Breast epithelium (tissue), 4 donors: ENCODE measurements at regions not wholly inside any gene's neighbourhood (a gene's known extent, or its start where the extent isn't known, plus 50 kb on each side); places are given as distances from the start of the nearest gene placed in this dataset.

Source experiments
- DNase-seq, 2 donors: peaks; one replicate each; pipeline ENCODE4 v3.0.0-alpha.2; 2019; ENCODE audit warnings: low spot score in 2 of 2
- H3K27ac ChIP-seq, 2 donors: fragments of 200-600 bp; sonication (generic) in 1 of 2; one replicate each; pipeline ENCODE4 v1.5.1; 2016 to 2019; ENCODE audit warnings: mild to moderate bottlenecking in 1 of 2
- H3K27me3 ChIP-seq, 2 donors: fragments of 200-600 bp; sonication (generic) in 1 of 2; one replicate each; pipeline versions ENCODE4 v1.5.1 to v1.6.0; 2017 to 2019; ENCODE audit warnings: control low read depth in 1 of 2, mild to moderate bottlenecking in 1 of 2
- H3K36me3 ChIP-seq: fragments of 200-600 bp; one replicate; pipeline ENCODE4 v1.5.1; 2019
- H3K4me1 ChIP-seq, 2 donors: fragments of 200-600 bp; sonication (generic); one replicate each; pipeline ENCODE4 v1.5.1; 2016 to 2019; ENCODE audit warnings: control low read depth in 1 of 2
- H3K4me3 ChIP-seq, 3 donors: fragments of 200-600 bp; sonication (generic); 1 replicate in 2 of 3; 2 replicates in 1 of 3; pipeline ENCODE4 v1.5.1; 2016 to 2019; ENCODE audit warnings: mild to moderate bottlenecking in 3 of 3, moderate library complexity in 2 of 3
- H3K9me3 ChIP-seq, 2 donors: fragments of 200-600 bp; sonication (generic) in 1 of 2; one replicate each; pipeline ENCODE4 v1.5.1; 2016 to 2019; ENCODE audit warnings: control low read depth in 1 of 2
- CTCF ChIP-seq, 3 donors: fragments of 450-650 bp; IDR thresholded peaks; one replicate each; pipeline ENCODE4 v1.5.1; 2016 to 2017; ENCODE audit warnings: antibody characterized with exemption in 3 of 3, mild to moderate bottlenecking in 3 of 3, moderate library complexity in 3 of 3
- POLR2A ChIP-seq: fragments of 450-650 bp; IDR thresholded peaks from one replicate; pipeline ENCODE4 v1.6.1; 2016; ENCODE audit warnings: antibody characterized with exemption, mild to moderate bottlenecking, moderate library complexity
- POLR2AphosphoS5 ChIP-seq, 3 donors: sonication (generic); formaldehyde crosslinking; IDR thresholded peaks; one replicate each; pipeline ENCODE4 v1.6.1; 2017; ENCODE audit warnings: antibody characterized with exemption in 3 of 3
- intact Hi-C: fragments of 100-400 bp; cut with DNase I; formaldehyde crosslinking; loops from one replicate; pipeline ENCODE4 v1.15.1; 2023; ENCODE audit warnings: low total_unique reads

GRCh38 chrX:134101636-134102035 lies 116.2 kb upstream of the GPC3 start:
- TF ChIP-seq POLR2A (no peak), CTCF (IDR thresholded peaks at IDR 0.05) (no peak), POLR2AphosphoS5 (IDR thresholded peaks at IDR 0.05) (no peak)
- H3K36me3 ChIP-seq: no peaks in the 10 kb centered on the region
- DNase-seq: no peak
- no peak overlapping the region for H3K27ac ChIP-seq
- H3K4me1 ChIP-seq: no peaks in the 10 kb centered on the region
- H3K9me3 ChIP-seq: peaks cover 0 to 9% of the 10 kb centered on the region in 2 donors
- no peak overlapping the region for H3K4me3 ChIP-seq
- intact Hi-C loops: no loop called here
- peaks cover 0 to 18% of the 10 kb centered on the region in 2 donors for H3K27me3 ChIP-seq

GRCh38 chrX:134115270-134115669 lies 121.7 kb upstream of the CCDC160 start:
- Histone ChIP-seq H3K9me3 (no peaks in the 10 kb centered on the region), H3K36me3 (no peaks in the 10 kb centered on the region), H3K4me3 (no peak overlapping the region), H3K27me3 (peaks cover 0 to 34% of the 10 kb centered on the region in 2 donors), H3K4me1 (no peaks in the 10 kb centered on the region), H3K27ac (no peak overlapping the region)
- intact Hi-C loops: loop anchor here (2.0 kb wide), 1 partner anchor 22 kb away; no protein-coding TSS in a partner anchor
- DNase-seq: no peak
- TF ChIP-seq CTCF (IDR thresholded peaks at IDR 0.05) (no peak), POLR2A (no peak), POLR2AphosphoS5 (IDR thresholded peaks at IDR 0.05) (no peak)

GRCh38 chrX:134137341-134137740 lies 99.6 kb upstream of the CCDC160 start:
- Histone ChIP-seq H3K9me3 (no peaks in the 10 kb centered on the region), H3K27me3 (peaks cover 0 to 62% of the 10 kb centered on the region in 2 donors), H3K36me3 (no peaks in the 10 kb centered on the region), H3K4me1 (no peaks in the 10 kb centered on the region), H3K4me3 (no peak overlapping the region), H3K27ac (no peak overlapping the region)
- TF ChIP-seq POLR2AphosphoS5 (IDR thresholded peaks at IDR 0.05) (no peak), CTCF (IDR thresholded peaks at IDR 0.05) (no peak), POLR2A (no peak)
- DNase-seq: no peak
- intact Hi-C loops: loop anchor here (2.0 kb wide), 1 partner anchor 23 kb away; no protein-coding TSS in a partner anchor

- DNase-seq: no peak
- Histone ChIP-seq H3K27me3 (peaks cover 0 to 55% of the 10 kb centered on the region in 2 donors), H3K4me3 (no peak overlapping the region), H3K27ac (no peak overlapping the region), H3K4me1 (no peaks in the 10 kb centered on the region), H3K36me3 (no peaks in the 10 kb centered on the region), H3K9me3 (no peaks in the 10 kb centered on the region)
- intact Hi-C loops: no loop called here
- no peak for TF ChIP-seq POLR2AphosphoS5 (IDR thresholded peaks at IDR 0.05)
- no peak for TF ChIP-seq POLR2A
- TF ChIP-seq CTCF (IDR thresholded peaks at IDR 0.05): no peak
Observed at GRCh38 chrX:134139090-134139489, 97.9 kb upstream of the CCDC160 start.

GRCh38 chrX:134144231-134144630 lies 92.8 kb upstream of the CCDC160 start:
- Histone ChIP-seq H3K9me3 (no peaks in the 10 kb centered on the region), H3K36me3 (no peaks in the 10 kb centered on the region), H3K27me3 (peaks cover 0 to 35% of the 10 kb centered on the region in 2 donors), H3K4me1 (no peaks in the 10 kb centered on the region), H3K27ac (no peak overlapping the region), H3K4me3 (no peak overlapping the region)
- intact Hi-C loops: no loop called here
- no peak for TF ChIP-seq POLR2A
- no peak for TF ChIP-seq CTCF (IDR thresholded peaks at IDR 0.05)
- TF ChIP-seq POLR2AphosphoS5 (IDR thresholded peaks at IDR 0.05): no peak
- DNase-seq: no peak
